Renal cortex interstitium (tissue), 11 donors: ENCODE measurements at regions not wholly inside any gene's neighbourhood (a gene's known extent, or its start where the extent isn't known, plus 50 kb on each side); places are given as distances from the start of the nearest gene placed in this dataset.

Experiments
- DNase-seq, 11 donors: peaks; one replicate each; pipeline ENCODE4 v3.0.0-alpha.2; 2013; ENCODE audit warnings: low read depth in 9 of 11, low spot score in 4 of 11; ENCODE audit errors: extremely low read depth in 1 of 11

DNA sequence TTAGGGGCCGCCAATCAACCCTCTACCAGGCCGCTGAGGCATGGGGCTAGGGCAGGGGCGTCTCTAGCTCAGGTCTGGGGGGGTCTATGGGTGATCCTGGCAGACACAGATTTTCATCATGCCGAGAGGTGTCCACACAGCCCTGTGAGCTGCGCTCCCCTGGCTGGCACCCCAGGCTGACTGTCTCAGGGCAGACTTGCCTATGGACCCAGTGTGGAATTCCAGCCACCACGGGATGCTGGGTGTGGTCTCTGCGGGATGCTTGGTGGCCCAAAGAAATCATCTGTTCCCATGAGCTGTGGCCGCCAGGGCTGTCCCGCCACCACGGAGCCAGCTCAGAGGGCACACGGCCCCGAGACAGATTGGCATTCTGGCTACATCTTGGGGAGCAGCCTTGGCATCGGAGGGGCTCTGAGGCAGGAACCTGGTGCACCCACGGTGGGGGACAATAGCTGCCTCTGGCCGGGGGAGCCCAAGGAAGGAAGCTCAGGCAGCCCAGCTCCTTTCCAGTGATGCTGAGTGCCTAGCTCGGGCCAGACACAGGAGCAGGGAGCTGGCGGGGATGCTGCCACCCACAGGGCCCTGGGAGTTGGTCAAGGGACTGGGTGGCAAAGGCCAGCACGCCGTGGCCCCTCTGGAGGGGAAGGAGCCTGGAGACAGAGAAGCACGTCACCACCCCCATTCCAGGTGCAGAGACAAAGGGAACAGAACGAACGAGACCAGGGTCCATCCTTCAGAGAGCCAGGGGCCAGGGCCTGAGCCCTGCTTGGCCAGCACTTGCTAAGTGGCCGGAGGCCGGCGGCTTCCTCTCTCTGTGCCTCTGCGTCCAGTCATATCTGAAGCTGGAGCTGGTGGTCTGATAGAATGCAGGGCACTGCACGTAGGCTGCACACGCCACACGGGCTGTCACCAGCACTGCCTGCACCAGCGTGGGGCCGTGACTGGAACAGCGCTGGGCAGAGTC lies 64.4 kb upstream of the FGF3 start:
- DNase-seq, result no peak

DNA sequence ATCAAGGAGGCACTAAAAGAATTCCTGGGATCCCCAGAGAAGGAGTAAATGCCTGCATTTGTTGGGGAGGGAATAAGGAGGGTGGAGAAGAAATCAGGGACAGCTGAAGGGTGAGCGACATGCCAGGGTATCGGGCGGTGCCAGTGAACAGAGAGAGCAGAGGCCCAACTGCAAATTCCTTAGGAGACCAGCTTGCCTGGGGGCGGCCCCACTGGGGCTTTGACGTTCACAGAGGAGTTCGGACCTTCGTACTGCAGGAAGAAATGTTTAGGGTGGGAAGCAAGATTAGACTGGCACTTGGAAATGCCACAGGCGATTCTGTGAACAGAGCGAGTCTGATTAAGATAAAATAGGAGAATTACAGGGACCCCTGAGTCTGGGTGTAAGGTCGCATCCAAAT lies 65.1 kb upstream of the FGF3 start:
- no peak for DNase-seq

DNA sequence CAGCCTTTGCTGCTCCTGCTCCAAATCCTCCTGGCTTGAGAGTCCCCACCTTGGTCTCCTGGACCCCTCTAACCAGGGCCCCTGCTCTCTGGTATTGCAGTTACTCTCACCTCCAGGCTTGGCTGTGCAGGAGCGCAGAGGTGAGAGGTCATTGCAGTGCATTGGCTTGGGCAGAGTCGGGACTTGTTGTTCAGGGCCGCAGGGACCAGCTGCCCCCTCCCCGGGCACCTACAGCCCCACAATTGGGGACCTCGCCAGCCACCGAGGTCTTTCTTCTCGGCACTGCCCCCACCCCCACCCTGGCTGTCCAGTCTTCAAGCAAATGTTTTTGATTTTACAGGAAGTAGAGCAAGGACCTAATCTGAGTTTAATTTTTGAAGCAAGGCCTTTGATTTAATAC lies 65.5 kb upstream of the FGF3 start:
- DNase-seq, result no peak

DNA sequence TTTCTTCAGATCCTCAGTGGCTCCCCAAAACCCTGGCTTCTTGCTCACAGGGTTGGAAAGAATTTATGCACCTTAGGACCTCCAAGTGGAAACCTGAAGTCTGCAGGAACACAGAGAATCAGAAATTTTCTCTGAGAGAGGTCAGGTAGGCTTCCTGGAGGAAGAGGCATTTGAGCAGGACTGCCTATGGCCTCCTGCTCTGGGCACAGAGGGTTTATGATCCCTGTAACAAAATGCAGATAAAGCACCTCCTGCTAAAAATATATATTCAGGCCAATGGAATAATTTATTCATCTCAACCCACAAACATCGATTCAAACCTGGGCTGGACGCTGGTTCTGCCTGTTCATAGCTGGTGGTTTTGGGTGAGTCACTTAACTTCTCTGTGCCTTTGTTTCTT lies 68.1 kb upstream of the FGF3 start:
- DNase-seq, result no peak

DNA sequence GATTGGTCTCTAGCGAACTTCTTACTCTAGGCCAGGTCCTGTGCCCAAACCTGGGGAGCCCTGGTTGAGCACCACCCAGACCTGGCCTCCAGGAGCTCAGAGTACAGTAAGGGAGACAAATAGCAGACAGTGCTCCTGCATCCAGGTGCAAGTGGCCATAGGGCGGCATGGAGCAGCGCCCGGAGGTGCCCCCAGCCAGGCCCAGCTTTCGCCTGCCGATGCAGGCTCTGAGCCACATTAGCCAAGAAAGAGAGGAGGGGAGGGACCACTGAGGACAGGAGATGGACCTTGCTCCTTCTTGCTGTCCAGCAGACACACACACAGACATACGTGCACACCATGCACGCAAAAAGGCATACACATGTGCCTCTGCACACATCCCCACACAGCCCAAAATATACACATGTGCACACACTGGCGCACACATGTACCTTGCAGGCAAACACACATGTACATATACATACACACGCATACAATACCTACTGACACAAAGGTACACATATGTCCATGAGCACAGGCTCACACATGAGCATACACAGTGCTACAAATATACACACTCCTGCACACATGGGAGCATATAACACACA lies 68.7 kb upstream of the FGF3 start:
- DNase-seq, result no peak

DNA sequence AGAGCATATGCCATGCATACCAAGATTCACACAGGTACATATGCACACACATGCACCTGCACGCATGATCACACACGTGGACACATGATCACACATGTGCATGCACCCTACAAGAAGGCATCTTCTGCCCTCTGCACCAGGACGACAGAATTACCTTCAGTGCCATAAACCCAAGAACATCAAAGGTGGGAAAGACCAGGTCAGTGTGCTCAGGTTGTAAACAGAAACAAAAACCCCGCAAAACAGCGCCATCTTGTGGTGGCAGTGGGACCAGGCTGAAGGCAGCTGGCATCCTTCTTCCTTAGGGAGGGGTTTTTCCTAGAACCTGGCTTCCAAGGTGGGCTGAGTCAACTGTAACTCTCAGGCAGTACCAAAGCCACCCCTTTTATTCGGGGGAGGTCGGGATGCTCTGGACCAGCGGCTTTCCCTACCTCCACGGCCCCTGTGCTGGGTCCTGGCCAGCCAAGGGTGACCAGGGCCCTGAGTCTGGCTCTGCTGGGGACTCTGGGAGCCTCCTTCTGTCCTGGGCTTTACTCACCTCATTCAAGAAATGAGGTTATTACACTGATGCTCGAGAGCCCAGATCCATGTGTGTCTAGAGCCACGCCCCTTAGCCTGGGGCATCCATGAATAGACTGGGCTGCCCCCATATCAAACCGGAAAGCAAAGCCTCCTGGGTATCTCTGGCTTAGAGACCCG lies 69.4 kb upstream of the FGF3 start:
- DNase-seq, result peak in 9 of 11 donors; percentile 47 to 74 (median 67)

DNA sequence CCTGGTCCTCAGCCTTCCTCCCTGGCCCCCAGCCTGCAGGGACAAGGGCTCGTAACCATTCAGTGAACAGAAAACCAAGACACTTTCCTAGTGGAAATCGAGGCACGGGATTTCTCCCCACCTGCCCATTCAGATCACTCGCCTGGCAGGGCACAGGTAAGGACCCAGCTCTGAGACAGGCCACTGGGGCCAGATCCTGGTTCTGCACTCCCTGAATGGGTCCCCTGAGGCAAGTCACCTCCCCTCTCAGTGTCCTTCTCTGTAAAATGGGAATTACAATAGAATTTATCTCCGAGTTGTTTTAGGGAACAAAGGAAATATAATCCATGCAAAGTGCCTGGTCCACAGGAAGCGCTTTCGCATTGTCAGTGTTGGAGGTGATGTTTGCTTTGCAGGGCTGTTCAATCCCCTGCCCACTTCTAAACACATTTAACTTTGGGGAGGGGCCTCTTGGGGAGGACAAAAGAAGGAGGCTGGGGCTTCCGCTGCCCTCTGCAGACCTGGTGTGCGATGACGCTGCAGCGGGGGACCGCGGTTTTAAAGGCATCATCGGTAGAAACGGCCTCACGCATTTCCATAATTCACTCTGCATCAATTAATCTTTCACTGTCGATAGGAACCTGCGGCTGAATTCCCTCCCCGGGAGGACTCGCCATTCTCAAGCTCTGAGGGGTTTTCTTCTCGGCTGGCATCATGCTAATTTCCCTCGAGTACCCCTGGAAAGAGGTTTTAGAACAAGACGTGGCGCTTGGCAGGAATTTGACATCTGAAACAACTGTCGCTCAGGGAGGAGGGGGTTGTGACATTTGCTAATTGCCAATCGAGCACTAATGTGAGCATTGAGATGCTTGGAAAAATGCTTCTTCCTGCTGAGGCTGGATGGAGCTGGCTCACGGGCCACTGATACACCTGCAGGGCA lies 70.4 kb upstream of the FGF3 start:
- DNase-seq, result no peak

DNA sequence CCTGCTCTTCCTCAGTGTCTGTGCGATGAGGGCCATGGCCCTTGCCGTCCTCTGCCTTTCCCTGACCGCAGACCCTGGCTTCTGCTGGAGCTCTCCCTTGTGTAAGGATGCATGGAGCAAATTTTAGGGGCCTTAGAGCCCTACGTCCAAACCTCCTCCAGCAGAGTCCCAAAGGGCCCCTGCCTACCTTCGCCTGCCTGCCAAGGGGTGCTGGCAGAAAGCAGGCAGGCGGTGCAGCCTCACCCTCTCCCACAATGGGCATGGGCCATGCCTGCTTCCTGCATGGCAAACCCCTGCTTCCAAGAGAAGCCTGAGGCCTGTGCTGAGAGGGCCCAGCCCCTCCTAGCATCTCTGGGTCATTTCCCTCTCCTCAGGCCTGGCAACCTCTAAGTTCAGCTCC lies 71.3 kb upstream of the FGF3 start:
- no peak for DNase-seq

DNA sequence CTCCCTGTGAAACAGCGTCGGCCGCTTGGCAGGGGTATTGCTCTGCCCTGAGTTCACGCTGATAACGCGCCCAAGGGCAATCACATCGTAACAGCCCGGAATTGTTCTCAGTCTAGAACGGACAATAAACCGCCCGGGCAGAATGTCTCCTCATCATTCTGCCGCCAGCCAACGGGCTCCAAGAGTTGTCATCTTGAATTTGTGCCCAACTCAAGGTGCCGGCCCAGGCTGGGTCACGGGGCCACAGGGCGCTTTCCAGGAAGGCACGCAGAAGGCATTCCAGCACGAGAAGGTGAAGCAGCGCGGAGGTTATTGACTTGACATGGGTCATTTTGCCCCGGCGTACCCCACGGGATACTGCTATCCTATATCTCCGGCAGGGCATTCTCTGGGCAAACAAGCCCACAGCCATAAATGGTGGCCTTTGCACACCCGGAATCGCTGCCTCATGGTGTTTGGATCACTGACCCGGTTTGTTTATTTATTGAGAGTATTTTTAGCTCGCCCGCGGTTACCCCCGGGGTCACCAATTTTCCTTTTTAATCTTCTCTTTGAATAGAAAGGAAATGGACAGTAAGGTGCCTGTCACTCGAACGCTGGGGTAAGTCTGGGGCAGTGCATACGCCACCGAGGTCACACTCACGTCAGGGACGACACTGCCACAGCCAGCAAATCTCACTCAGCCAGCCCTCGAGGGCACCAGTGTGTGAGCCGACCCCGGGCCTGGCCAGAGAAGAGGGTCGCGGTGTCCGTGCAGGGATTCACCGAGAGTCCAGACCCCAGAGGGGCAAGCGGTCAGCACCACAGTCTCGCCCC lies 72.4 kb upstream of the FGF3 start:
- no peak for DNase-seq

DNA sequence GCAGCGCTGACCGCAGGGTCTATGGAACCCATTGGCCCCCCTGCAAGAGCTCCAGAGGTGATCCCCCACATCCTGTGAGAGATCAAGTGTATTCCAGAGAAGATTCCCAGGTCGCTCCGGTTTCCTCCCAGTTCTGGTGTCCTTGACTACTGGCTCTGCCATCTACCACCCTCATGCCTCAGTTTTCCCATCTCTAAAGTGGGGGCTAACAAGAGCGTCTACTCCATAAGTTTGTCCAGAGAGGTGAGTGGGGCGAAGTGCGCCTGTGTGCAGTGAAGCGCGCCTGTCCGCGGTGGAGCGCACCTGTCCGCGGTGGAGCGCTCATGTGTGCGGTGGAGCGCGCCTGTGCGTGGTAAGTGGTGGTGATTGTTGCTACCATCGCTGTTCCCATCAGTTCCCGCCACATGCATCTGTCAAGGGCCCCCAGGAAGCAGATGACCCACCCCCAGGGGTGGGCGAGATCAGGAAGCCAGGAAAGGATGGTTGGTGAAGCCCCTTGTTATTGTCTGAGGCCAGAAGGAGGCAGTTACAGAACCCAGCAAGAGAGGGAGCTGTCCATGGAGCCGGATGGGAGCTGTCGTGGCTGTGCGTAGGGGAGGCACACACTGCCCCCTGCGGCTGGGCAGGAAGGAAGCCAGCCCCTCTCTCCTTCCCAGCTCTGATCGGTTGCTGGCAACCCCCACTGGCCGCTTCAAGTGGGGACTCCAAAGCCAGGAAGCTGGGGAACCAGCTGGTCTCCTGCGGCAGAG lies 73.2 kb upstream of the FGF3 start:
- DNase-seq, result no peak

DNA sequence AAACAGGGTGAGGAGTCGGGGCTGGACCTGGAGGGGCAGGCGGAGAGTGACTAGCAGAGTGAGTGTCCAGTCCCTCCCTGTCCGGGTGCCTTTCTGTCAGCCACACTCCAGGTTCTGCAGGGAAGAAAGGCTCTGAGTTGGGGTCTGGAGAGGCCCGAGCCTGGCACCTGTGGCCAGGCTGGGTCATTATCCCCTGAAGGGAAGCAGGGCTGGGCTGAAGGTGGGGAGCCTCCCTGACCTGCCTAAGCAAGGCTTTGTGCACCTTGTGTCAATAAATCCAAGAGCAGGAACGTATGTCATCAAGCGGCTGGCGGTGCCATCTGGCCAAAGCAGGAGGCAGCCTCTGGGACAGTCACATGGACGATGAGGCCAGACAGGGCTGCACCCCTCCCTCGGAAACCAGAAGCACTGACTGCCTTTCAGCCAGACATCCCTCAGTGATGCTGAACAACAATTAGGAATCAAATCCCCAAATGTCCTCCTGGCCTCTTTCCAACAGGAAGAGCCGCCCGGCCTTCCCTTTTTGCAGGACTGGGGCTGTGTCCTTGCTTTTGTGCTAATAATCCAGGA lies 73.9 kb upstream of the FGF3 start:
- DNase-seq, result no peak

DNA sequence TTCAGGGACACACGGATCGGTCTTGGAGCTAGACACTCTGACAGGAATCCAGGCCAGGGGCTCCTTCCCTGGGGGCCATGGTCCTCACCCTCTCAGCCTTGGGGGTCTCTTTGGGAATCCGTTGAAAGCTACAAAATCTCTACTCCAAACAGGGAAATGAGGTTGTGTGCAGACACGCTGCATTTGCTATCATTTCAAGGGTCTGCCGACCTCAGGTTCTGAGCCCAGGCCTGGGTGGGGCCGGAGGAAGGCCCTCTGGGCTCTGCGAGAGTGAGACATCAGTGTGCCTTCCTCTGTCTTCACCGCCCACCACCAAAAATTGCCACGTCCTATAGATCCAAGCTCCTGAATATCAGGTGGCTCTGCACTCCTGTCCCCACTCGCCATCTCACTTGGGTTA lies 74.4 kb upstream of the FGF3 start:
- DNase-seq, result no peak

DNA sequence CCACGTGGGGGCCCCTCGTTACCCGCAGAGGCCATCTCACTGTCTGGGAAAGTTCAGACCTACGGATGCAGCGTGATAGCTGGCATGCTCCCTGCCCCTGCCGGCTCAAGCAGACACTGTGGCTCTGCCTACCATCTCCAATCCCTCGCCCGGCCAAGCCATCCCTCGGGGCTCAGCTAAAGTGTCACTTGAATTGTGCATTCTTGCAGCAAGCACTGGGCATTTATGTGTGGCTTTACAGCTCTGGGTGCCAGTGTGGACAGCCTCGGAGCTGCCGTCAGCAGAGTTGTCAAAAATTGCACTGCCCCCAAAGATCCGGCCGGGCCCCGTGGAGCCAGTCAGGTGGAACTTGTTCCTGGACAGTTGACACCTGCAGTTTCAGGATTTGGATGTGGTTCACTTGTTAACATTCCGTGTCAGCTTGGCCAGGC lies 75.0 kb upstream of the FGF3 start:
- no peak for DNase-seq

DNA sequence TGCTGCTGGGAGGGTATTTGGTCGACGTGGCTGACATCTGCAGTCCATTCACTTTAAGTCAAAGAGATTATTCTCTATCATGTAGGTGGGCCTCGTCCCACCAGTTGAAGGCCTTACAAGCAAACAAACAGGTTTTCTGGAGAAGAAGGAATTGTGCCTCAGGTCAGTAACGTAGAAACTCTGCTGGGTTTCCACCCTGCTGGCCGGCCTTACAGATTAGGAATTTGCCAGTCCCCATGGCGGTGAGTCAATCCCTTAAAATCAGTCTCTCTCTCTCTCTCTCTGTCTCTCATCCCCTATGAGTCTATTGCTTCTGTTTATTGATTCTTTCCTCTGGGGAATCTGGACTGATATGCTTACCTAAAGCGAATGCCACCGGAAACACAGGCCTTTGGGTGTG lies 75.4 kb upstream of the FGF3 start:
- no peak for DNase-seq

DNA sequence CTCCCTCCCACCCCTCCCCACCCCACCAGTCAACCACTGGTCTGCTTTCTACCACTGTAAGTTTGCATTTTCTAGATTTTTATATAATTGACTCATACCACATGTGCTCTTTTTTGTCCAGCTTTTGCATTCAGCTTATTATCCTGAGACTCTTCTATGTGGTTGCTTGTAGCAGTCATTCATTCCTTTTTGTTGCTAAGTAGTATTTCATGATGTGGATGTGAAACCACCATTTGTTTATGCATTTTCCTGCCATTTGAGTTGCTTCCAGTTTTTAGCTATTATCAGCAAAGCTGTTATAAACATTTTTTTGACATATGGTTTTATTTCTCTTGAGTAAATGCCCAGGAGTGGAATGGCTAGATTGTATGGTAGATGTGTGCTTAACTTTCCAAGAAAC lies 77.0 kb upstream of the FGF3 start:
- DNase-seq, result no peak

DNA sequence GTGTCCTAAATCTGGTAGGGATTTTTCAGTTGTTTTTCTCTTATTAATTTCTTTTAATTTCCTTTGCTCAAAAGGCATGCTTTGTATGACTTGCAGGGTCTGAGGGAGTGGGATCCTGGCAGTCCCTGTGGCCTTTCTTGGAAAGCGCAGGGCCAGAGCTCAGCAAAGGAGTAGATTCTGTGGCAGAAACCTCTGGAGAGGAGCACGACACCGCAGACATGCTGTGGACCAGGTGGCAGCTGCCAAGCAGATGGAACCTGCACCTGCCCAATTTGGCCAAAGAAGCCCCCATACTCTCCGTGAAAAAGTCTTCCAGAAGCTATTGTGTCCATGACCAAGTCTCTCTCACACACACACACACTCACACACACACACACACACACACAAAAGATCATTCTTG lies 78.9 kb upstream of the FGF3 start:
- no peak for DNase-seq
